Muscle of leg (tissue), 3 donors: ENCODE measurements at regions not wholly inside any gene's neighbourhood (a gene's known extent, or its start where the extent isn't known, plus 50 kb on each side); places are given as distances from the start of the nearest gene placed in this dataset.

Source experiments
- DNase-seq: peaks from one replicate; pipeline ENCODE4 v3.0.0; 2013
- H3K27ac ChIP-seq: one replicate; pipeline ENCODE4 v1.5.1; 2013; ENCODE audit warnings: mild to moderate bottlenecking, low read length, control low read depth
- H3K27me3 ChIP-seq: one replicate; pipeline ENCODE4 v1.6.1; 2013; ENCODE audit warnings: low read length; ENCODE audit not compliant: control insufficient read depth, insufficient read depth
- H3K36me3 ChIP-seq: one replicate; pipeline ENCODE4 v1.6.1; 2013; ENCODE audit warnings: low read length; ENCODE audit not compliant: control insufficient read depth, insufficient read depth
- H3K4me1 ChIP-seq: one replicate; pipeline ENCODE4 v1.6.1; 2013; ENCODE audit warnings: low read length; ENCODE audit not compliant: control insufficient read depth, insufficient read depth
- H3K4me3 ChIP-seq: one replicate; pipeline ENCODE4 v1.5.1; 2013; ENCODE audit warnings: low read length, control low read depth
- H3K9me3 ChIP-seq: replicated peaks from 2 replicates; pipeline ENCODE4 v1.6.1; 2013; ENCODE audit warnings: low read depth, low read length; ENCODE audit not compliant: control insufficient read depth
- WGBS: methylation state at CpG from one replicate; pipeline ENCODE4 v1.1.5; 2013; ENCODE audit warnings: missing lambda C conversion rate; ENCODE audit not compliant: insufficient coverage; 5-methylcytosine and 5-hydroxymethylcytosine counted together

- DNase-seq: peak; percentile 53
Observed at GRCh38 chr6:138001750-138002349, 105.4 kb downstream of the PERP start.

GRCh38 chr6:138004430-138005287, 102.6 kb downstream of the PERP start:
- 30% methylated on average over 2 of the region's 7 CpGs for WGBS
- Histone ChIP-seq H3K27me3 (no peaks in the 10 kb centered on the region), H3K9me3 (no peaks in the 10 kb centered on the region), H3K27ac (no peak overlapping the region), H3K36me3 (no peaks in the 10 kb centered on the region), H3K4me1 (no peaks in the 10 kb centered on the region), H3K4me3 (no peak overlapping the region)
- DNase-seq: peak; percentile 55

More at GRCh38 chr6:138001750-138002349, 105.4 kb downstream of the PERP start:
- WGBS: 0% methylated on average over 3 of the region's 6 CpGs
- no peak overlapping the region for H3K4me3 ChIP-seq
- no peaks in the 10 kb centered on the region for H3K27me3 ChIP-seq
- no peak overlapping the region for H3K27ac ChIP-seq
- no peaks in the 10 kb centered on the region for H3K9me3 ChIP-seq
- no peaks in the 10 kb centered on the region for H3K36me3 ChIP-seq
- no peaks in the 10 kb centered on the region for H3K4me1 ChIP-seq

GRCh38 chr6:138005846-138006245, 101.4 kb downstream of the PERP start:
- H3K9me3 ChIP-seq: no peaks in the 10 kb centered on the region
- no peaks in the 10 kb centered on the region for H3K27me3 ChIP-seq
- DNase-seq: no peak
- no peak overlapping the region for H3K27ac ChIP-seq
- no peak overlapping the region for H3K4me3 ChIP-seq
- 40% methylated on average over 1 of the region's 5 CpGs for WGBS
- H3K36me3 ChIP-seq: no peaks in the 10 kb centered on the region
- H3K4me1 ChIP-seq: no peaks in the 10 kb centered on the region

GRCh38 chr6:138007014-138007472, 100.2 kb downstream of the PERP start:
- DNase-seq: no peak
- H3K4me3 ChIP-seq: no peak overlapping the region
- no peaks in the 10 kb centered on the region for H3K9me3 ChIP-seq
- H3K4me1 ChIP-seq: no peaks in the 10 kb centered on the region
- H3K27me3 ChIP-seq: no peaks in the 10 kb centered on the region
- no peaks in the 10 kb centered on the region for H3K36me3 ChIP-seq
- H3K27ac ChIP-seq: no peak overlapping the region
- 14% methylated on average over 3 of the region's 5 CpGs for WGBS

- no peaks in the 10 kb centered on the region for H3K27me3 ChIP-seq
- whole genome bisulfite sequencing: no CpG with 5 or more reads among the region's 3 CpGs
- H3K4me3 ChIP-seq: no peak overlapping the region
- DNase-seq: no peak
- H3K27ac ChIP-seq: no peak overlapping the region
- no peaks in the 10 kb centered on the region for H3K9me3 ChIP-seq
- H3K4me1 ChIP-seq: no peaks in the 10 kb centered on the region
- no peaks in the 10 kb centered on the region for H3K36me3 ChIP-seq
Observed at GRCh38 chr6:138008791-138009190, 98.4 kb downstream of the PERP start.

GRCh38 chr6:138011413-138011812, 95.8 kb downstream of the PERP start:
- no peak for DNase-seq
- H3K27me3 ChIP-seq: no peaks in the 10 kb centered on the region
- no peaks in the 10 kb centered on the region for H3K9me3 ChIP-seq
- no peak overlapping the region for H3K27ac ChIP-seq
- WGBS: no CpG with 5 or more reads among the region's 1 CpG
- no peaks in the 10 kb centered on the region for H3K36me3 ChIP-seq
- no peaks in the 10 kb centered on the region for H3K4me1 ChIP-seq
- H3K4me3 ChIP-seq: no peak overlapping the region

GRCh38 chr6:138012682-138013081, 94.5 kb downstream of the PERP start:
- Histone ChIP-seq H3K4me3 (no peak overlapping the region), H3K27ac (no peak overlapping the region), H3K9me3 (no peaks in the 10 kb centered on the region), H3K27me3 (no peaks in the 10 kb centered on the region), H3K36me3 (no peaks in the 10 kb centered on the region), H3K4me1 (no peaks in the 10 kb centered on the region)
- 80% methylated on average over 1 of the region's 1 CpG for WGBS
- no peak for DNase-seq

- no peaks in the 10 kb centered on the region for H3K9me3 ChIP-seq
- WGBS: 29% methylated on average over 1 of the region's 1 CpG
- no peak overlapping the region for H3K4me3 ChIP-seq
- no peak overlapping the region for H3K27ac ChIP-seq
- no peaks in the 10 kb centered on the region for H3K27me3 ChIP-seq
- no peaks in the 10 kb centered on the region for H3K36me3 ChIP-seq
- no peak for DNase-seq
- no peaks in the 10 kb centered on the region for H3K4me1 ChIP-seq
Observed at GRCh38 chr6:138013959-138014358, 93.3 kb downstream of the PERP start.

- Histone ChIP-seq H3K36me3 (no peaks in the 10 kb centered on the region), H3K27ac (no peak overlapping the region), H3K9me3 (no peaks in the 10 kb centered on the region), H3K4me1 (no peaks in the 10 kb centered on the region), H3K4me3 (no peak overlapping the region), H3K27me3 (no peaks in the 10 kb centered on the region)
- DNase-seq: no peak
Observed at GRCh38 chr6:138017166-138017757, 90.0 kb downstream of the PERP start.

GRCh38 chr6:138018297-138018696, 88.9 kb downstream of the PERP start:
- DNase-seq: no peak
- Histone ChIP-seq H3K9me3 (no peaks in the 10 kb centered on the region), H3K27ac (no peak overlapping the region), H3K4me1 (no peaks in the 10 kb centered on the region), H3K36me3 (no peaks in the 10 kb centered on the region), H3K4me3 (no peak overlapping the region), H3K27me3 (no peaks in the 10 kb centered on the region)
